Stimulated activated CD8-positive, alpha-beta memory T cell treated with anti-CD3 and anti-CD28 coated beads, Interleukin-15, amount 100 ng/mL, for 1 hour (primary cell): ENCODE measurements at regions not wholly inside any gene's neighbourhood (a gene's known extent, or its start where the extent isn't known, plus 50 kb on each side); places are given as distances from the start of the nearest gene placed in this dataset.
"Not testable (repeated sequence)": the region's sequence is repeated elsewhere in the genome, so short reads cannot be mapped to it uniquely, and the experiment has no call there.

Experiments used
- DNase-seq: peaks from one replicate; pipeline ENCODE4 v3.0.0-alpha.2; 2020; ENCODE audit warnings: low read depth

GRCh38 chr3:187473778-187474406 is 105.7 kb downstream of the RTP4 start:
- no peak for DNase-seq

GRCh38 chr3:187466306-187466705 is 98.1 kb downstream of the RTP4 start:
- not testable (repeated sequence) for DNase-seq

GRCh38 chr3:187465503-187465902 is 97.3 kb downstream of the RTP4 start:
- no peak for DNase-seq

- DNase-seq, result no peak
Measured at GRCh38 chr3:187464682-187465081, 96.5 kb downstream of the RTP4 start.

- DNase-seq, result no peak
Measured at GRCh38 chr3:187458921-187459320, 90.7 kb downstream of the RTP4 start.

- no peak for DNase-seq
Measured at GRCh38 chr3:187458383-187458782, 90.2 kb downstream of the RTP4 start.

GRCh38 chr3:187456250-187456649 is 88.1 kb downstream of the RTP4 start:
- no peak for DNase-seq

GRCh38 chr3:187454085-187454815 is 86.1 kb downstream of the RTP4 start:
- no peak for DNase-seq

- DNase-seq, result no peak
Measured at GRCh38 chr3:187450431-187451190, 82.4 kb downstream of the RTP4 start.

- DNase-seq, result no peak
Measured at GRCh38 chr3:187448674-187449073, 80.5 kb downstream of the RTP4 start.

GRCh38 chr3:187447737-187448136 is 79.6 kb downstream of the RTP4 start:
- no peak for DNase-seq

GRCh38 chr3:187445356-187445755 is 77.2 kb downstream of the RTP4 start:
- no peak for DNase-seq

- no peak for DNase-seq
Measured at GRCh38 chr3:187434524-187434923, 66.3 kb downstream of the RTP4 start.

GRCh38 chr3:187430576-187430975 is 62.4 kb downstream of the RTP4 start:
- DNase-seq, result no peak
